ENCODE measurements at regions not wholly inside any gene's neighbourhood (a gene's known extent, or its start where the extent isn't known, plus 50 kb on each side); places are given as distances from the start of the nearest gene placed in this dataset.
A peak's percentile ranks its signal among the peaks of the same experiment; 100 is the strongest.

GRCh38 chr11:32325725-32326124 is 109.6 kb downstream of the WT1 start:
- H3K27ac ChIP-seq = peak overlapping the region; percentile 65
- no peaks in the 10 kb centered on the region for H3K9me3 ChIP-seq
- no peaks in the 10 kb centered on the region for H3K36me3 ChIP-seq
- H3K4me3 ChIP-seq = no peak overlapping the region
- intact Hi-C loops (cut with DNase I; ENCODE audit: low total_unique reads) = no loop called here
- H3K4me1 ChIP-seq = no peaks in the 10 kb centered on the region
- H3K27me3 ChIP-seq = no peaks in the 10 kb centered on the region
- TF ChIP-seq, protein P1, sequence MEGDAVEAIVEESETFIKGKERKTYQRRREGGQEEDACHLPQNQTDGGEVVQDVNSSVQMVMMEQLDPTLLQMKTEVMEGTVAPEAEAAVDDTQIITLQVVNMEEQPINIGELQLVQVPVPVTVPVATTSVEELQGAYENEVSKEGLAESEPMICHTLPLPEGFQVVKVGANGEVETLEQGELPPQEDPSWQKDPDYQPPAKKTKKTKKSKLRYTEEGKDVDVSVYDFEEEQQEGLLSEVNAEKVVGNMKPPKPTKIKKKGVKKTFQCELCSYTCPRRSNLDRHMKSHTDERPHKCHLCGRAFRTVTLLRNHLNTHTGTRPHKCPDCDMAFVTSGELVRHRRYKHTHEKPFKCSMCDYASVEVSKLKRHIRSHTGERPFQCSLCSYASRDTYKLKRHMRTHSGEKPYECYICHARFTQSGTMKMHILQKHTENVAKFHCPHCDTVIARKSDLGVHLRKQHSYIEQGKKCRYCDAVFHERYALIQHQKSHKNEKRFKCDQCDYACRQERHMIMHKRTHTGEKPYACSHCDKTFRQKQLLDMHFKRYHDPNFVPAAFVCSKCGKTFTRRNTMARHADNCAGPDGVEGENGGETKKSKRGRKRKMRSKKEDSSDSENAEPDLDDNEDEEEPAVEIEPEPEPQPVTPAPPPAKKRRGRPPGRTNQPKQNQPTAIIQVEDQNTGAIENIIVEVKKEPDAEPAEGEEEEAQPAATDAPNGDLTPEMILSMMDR (IDR thresholded peaks at IDR 0.05) = no peak
- no peak for TF ChIP-seq POLR2A (IDR thresholded peaks at IDR 0.05)
- DNase-seq = no peak

- no peaks in the 10 kb centered on the region for H3K9me3 ChIP-seq
- no peaks in the 10 kb centered on the region for H3K27me3 ChIP-seq
- H3K27ac ChIP-seq = peak overlapping the region; percentile 36 to 65
- no peak for DNase-seq
- H3K36me3 ChIP-seq = no peaks in the 10 kb centered on the region
- H3K4me1 ChIP-seq = no peaks in the 10 kb centered on the region
- no peak for TF ChIP-seq POLR2A (IDR thresholded peaks at IDR 0.05)
- TF ChIP-seq, protein P1 (IDR thresholded peaks at IDR 0.05) = no peak
- H3K4me3 ChIP-seq = no peak overlapping the region
- intact Hi-C loops (cut with DNase I; ENCODE audit: low total_unique reads) = no loop called here
Observed at GRCh38 chr11:32326522-32326921, 108.8 kb downstream of the WT1 start.

- TF ChIP-seq POLR2A (IDR thresholded peaks at IDR 0.05) = no peak
- TF ChIP-seq, protein P1 (IDR thresholded peaks at IDR 0.05) = no peak
- intact Hi-C loops (cut with DNase I; ENCODE audit: low total_unique reads) = no loop called here
- H3K36me3 ChIP-seq = no peaks in the 10 kb centered on the region
- H3K4me1 ChIP-seq = no peaks in the 10 kb centered on the region
- no peak overlapping the region for H3K27ac ChIP-seq
- DNase-seq = no peak
- H3K9me3 ChIP-seq = no peaks in the 10 kb centered on the region
- H3K4me3 ChIP-seq = no peak overlapping the region
- H3K27me3 ChIP-seq = no peaks in the 10 kb centered on the region
Observed at GRCh38 chr11:32328392-32328791, 106.9 kb downstream of the WT1 start.

GRCh38 chr11:32331098-32331497 is 104.2 kb downstream of the WT1 start:
- H3K36me3 ChIP-seq = no peaks in the 10 kb centered on the region
- H3K4me3 ChIP-seq = no peak overlapping the region
- no peaks in the 10 kb centered on the region for H3K9me3 ChIP-seq
- TF ChIP-seq, protein P1 (IDR thresholded peaks at IDR 0.05) = no peak
- TF ChIP-seq POLR2A (IDR thresholded peaks at IDR 0.05) = no peak
- intact Hi-C loops (cut with DNase I; ENCODE audit: low total_unique reads) = no loop called here
- peak overlapping the region; percentile 60 to 65 for H3K27ac ChIP-seq
- no peaks in the 10 kb centered on the region for H3K27me3 ChIP-seq
- DNase-seq = no peak
- no peaks in the 10 kb centered on the region for H3K4me1 ChIP-seq

DNA sequence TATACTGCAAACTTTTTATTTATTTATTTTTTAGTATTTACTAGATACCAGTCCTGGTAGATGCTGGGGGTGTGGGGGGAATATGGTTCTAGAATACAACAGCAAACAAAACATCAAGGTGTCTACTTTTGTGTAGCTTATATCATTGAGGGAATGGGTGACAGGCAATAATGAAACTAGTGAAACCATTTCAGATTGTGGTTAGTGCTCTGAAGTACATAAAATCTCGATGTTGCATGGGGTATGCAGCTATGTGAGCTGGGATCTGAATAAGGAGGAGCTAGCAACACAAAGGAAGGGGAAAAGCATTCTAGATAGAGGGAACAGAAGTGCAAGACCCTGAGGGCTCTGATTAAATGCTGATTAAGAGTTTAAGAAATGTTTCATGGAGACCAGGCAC is 103.5 kb downstream of the WT1 start:
- Histone ChIP-seq H3K9me3 (no peaks in the 10 kb centered on the region), H3K27ac (peak overlapping the region; percentile 78 to 81), H3K27me3 (no peaks in the 10 kb centered on the region), H3K4me3 (no peak overlapping the region), H3K36me3 (no peaks in the 10 kb centered on the region), H3K4me1 (no peaks in the 10 kb centered on the region)
- no peak for TF ChIP-seq POLR2A (IDR thresholded peaks at IDR 0.05)
- TF ChIP-seq, protein P1 (IDR thresholded peaks at IDR 0.05) = no peak
- intact Hi-C loops (cut with DNase I; ENCODE audit: low total_unique reads) = no loop called here
- no peak for DNase-seq
